CD14-positive monocyte (primary cell): ENCODE measurements at regions not wholly inside any gene's neighbourhood (a gene's known extent, or its start where the extent isn't known, plus 50 kb on each side); places are given as distances from the start of the nearest gene placed in this dataset.

Experiments used
- DNase-seq, 3 donors: peaks; one replicate each; pipeline ENCODE4 v3.0.0-alpha.2; 2011 to 2022
- H2AFZ ChIP-seq: 2 replicates; pipeline ENCODE4 v1.6.0; 2012; ENCODE audit warnings: mild to moderate bottlenecking, low read depth, low read length, inconsistent platforms; ENCODE audit not compliant: insufficient read depth, poor library complexity, severe bottlenecking
- H3K27ac ChIP-seq, 2 donors: 1 replicate in 1 of 2; 2 replicates in 1 of 2; pipeline ENCODE4 v1.5.1; 2012 to 2013; ENCODE audit warnings: low read length in 2 of 2, control low read depth in 1 of 2, inconsistent platforms in 1 of 2, low read depth in 1 of 2, mild to moderate bottlenecking in 1 of 2
- H3K27me3 ChIP-seq, 2 donors: one replicate each; pipeline versions ENCODE4 v1.6.0 to v1.6.1; 2011 to 2013; ENCODE audit warnings: low read length in 2 of 2; ENCODE audit not compliant: control insufficient read depth in 2 of 2, insufficient read depth in 2 of 2
- H3K36me3 ChIP-seq, 2 donors: replicated peaks in 1 of 2; 1 replicate in 1 of 2; 2 replicates in 1 of 2; pipeline versions ENCODE4 v1.5.1 to v1.6.1; 2012 to 2013; ENCODE audit warnings: low read length in 2 of 2, control low read depth in 1 of 2, inconsistent platforms in 1 of 2, mild to moderate bottlenecking in 1 of 2; ENCODE audit not compliant: insufficient read depth in 2 of 2, control insufficient read depth in 1 of 2
- H3K4me1 ChIP-seq, 2 donors: 1 replicate in 1 of 2; 2 replicates in 1 of 2; pipeline versions ENCODE4 v1.5.1 to v1.6.1; 2012 to 2013; ENCODE audit warnings: low read length in 2 of 2, control low read depth in 1 of 2, inconsistent platforms in 1 of 2, mild to moderate bottlenecking in 1 of 2, moderate library complexity in 1 of 2; ENCODE audit not compliant: insufficient read depth in 2 of 2, control insufficient read depth in 1 of 2
- H3K4me2 ChIP-seq: replicated peaks from 2 replicates; pipeline ENCODE3; 2012; ENCODE audit warnings: low read length, moderate library complexity, mild to moderate bottlenecking; ENCODE audit not compliant: poor library complexity, severe bottlenecking; ENCODE audit errors: extremely low read depth
- H3K4me3 ChIP-seq, 3 experiments: fragments of 200-600 bp in 1 of 3; sonication (generic) in 1 of 3; replicated peaks in 1 of 3; 1 replicate in 2 of 3; 2 replicates in 1 of 3; pipeline ENCODE4 v1.5.1; 2011 to 2013; ENCODE audit warnings: low read length in 3 of 3, mild to moderate bottlenecking in 3 of 3, control low read depth in 2 of 3, low read depth in 2 of 3, inconsistent platforms in 1 of 3, moderate library complexity in 1 of 3
- H3K79me2 ChIP-seq: 2 replicates; pipeline ENCODE4 v1.6.0; 2012; ENCODE audit warnings: mild to moderate bottlenecking, control low read depth, inconsistent platforms, low read length, moderate library complexity; ENCODE audit not compliant: insufficient read depth
- H3K9ac ChIP-seq: 2 replicates; pipeline ENCODE4 v1.6.0; 2017; ENCODE audit warnings: low read length, mild to moderate bottlenecking; ENCODE audit not compliant: insufficient read depth, poor library complexity, severe bottlenecking
- H3K9me3 ChIP-seq, 2 donors: replicated peaks in 1 of 2; 1 replicate in 1 of 2; 2 replicates in 1 of 2; pipeline versions ENCODE4 v1.5.1 to v1.6.1; 2012 to 2013; ENCODE audit warnings: low read length in 2 of 2, control low read depth in 1 of 2; ENCODE audit not compliant: control insufficient read depth in 1 of 2, insufficient read depth in 1 of 2
- H4K20me1 ChIP-seq: 2 replicates; pipeline ENCODE4 v1.6.0; 2012; ENCODE audit warnings: mild to moderate bottlenecking, low read length, control low read depth, moderate library complexity; ENCODE audit not compliant: insufficient read depth
- H3K27ac Mint-ChIP-seq, 7 donors: one replicate each; pipeline ENCODE4 v1.8.0; 2020; ENCODE audit warnings: mild to moderate bottlenecking in 7 of 7, mixed read lengths in 7 of 7, moderate library complexity in 6 of 7, inconsistent platforms in 2 of 7
- H3K27me3 Mint-ChIP-seq, 3 donors: one replicate each; pipeline ENCODE4 v1.8.0; 2021 to 2022; ENCODE audit warnings: low read depth in 3 of 3, mild to moderate bottlenecking in 3 of 3, mixed read lengths in 3 of 3, moderate library complexity in 3 of 3, inconsistent platforms in 1 of 3
- H3K36me3 Mint-ChIP-seq, 2 donors: one replicate each; pipeline ENCODE4 v1.8.0; 2020; ENCODE audit warnings: mixed read lengths in 2 of 2, inconsistent platforms in 1 of 2, mild to moderate bottlenecking in 1 of 2
- H3K4me1 Mint-ChIP-seq: one replicate; pipeline ENCODE4 v1.8.0; 2020; ENCODE audit warnings: mild to moderate bottlenecking, mixed read lengths
- H3K4me3 Mint-ChIP-seq, 2 donors: one replicate each; pipeline ENCODE4 v1.8.0; 2020; ENCODE audit warnings: mild to moderate bottlenecking in 2 of 2, mixed read lengths in 2 of 2, moderate library complexity in 1 of 2
- H3K9me3 Mint-ChIP-seq, 7 donors: one replicate each; pipeline ENCODE4 v1.8.0; 2020 to 2022; ENCODE audit warnings: mixed read lengths in 7 of 7, mild to moderate bottlenecking in 6 of 7, moderate library complexity in 6 of 7, inconsistent platforms in 2 of 7
- whole genome bisulfite sequencing: methylation state at CpG from one replicate; pipeline ENCODE4 v1.1.5; 2013; ENCODE audit warnings: missing lambda C conversion rate; ENCODE audit not compliant: insufficient coverage; 5-methylcytosine and 5-hydroxymethylcytosine counted together
- intact Hi-C, 2 donors: fragments of 100-400 bp; cut with micrococcal nuclease; formaldehyde crosslinking; loops; one replicate each; pipeline versions ENCODE4 v1.15.0 to v1.15.1; 2023
- TF ChIP-seq, protein P1 (sequence below): fragments of 200-600 bp; IDR thresholded peaks from one replicate; pipeline ENCODE4 v1.8.0; 2022; ENCODE audit warnings: antibody characterized with exemption, mild to moderate bottlenecking

DNA sequence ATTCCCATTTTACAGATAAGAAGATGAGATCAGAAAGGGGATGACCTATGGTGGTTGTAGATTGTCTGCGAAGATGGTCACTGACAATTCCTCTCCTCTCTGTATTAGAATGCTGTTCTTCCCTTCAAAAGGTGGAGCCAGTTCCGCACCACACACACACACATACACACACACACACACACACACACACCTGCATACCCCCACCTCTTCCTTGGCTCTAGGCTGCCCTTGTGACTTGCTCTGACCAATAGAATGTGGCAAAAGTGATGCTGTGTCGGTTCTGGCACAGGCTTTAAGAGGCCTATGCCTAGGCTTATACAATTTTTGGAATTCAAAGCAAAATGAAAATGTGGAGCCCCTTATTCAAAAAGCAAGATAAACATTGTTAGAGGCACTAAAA, 88.0 kb downstream of the ZFP36L2 start:
- no peak overlapping the region for H3K27ac ChIP-seq
- WGBS: no CpG with 5 or more reads among the region's 3 CpGs
- Mint-ChIP-seq H3K4me1 (peaks cover 74% of the 10 kb centered on the region), H3K27ac (no peak overlapping the region), H3K36me3 (peaks cover 3 to 4% of the 10 kb centered on the region in 2 donors), H3K27me3 (peaks cover 0 to 1% (median 0%) of the 10 kb centered on the region in 3 donors), H3K4me3 (no peak overlapping the region), H3K9me3 (peaks cover 0 to 2% (median 0%) of the 10 kb centered on the region in 7 donors)
- no peak overlapping the region for H2AFZ ChIP-seq
- H3K79me2 ChIP-seq: peaks cover 3% of the 10 kb centered on the region
- intact Hi-C loops: no loop called here
- no peaks in the 10 kb centered on the region for H4K20me1 ChIP-seq
- no peak overlapping the region for H3K4me2 ChIP-seq
- H3K4me3 ChIP-seq: no peak overlapping the region
- H3K4me1 ChIP-seq: peaks cover 55 to 62% of the 10 kb centered on the region in 2 donors
- H3K9ac ChIP-seq: no peak overlapping the region
- H3K9me3 ChIP-seq: no peaks in the 10 kb centered on the region
- no peaks in the 10 kb centered on the region for H3K36me3 ChIP-seq
- TF ChIP-seq, protein P1, sequence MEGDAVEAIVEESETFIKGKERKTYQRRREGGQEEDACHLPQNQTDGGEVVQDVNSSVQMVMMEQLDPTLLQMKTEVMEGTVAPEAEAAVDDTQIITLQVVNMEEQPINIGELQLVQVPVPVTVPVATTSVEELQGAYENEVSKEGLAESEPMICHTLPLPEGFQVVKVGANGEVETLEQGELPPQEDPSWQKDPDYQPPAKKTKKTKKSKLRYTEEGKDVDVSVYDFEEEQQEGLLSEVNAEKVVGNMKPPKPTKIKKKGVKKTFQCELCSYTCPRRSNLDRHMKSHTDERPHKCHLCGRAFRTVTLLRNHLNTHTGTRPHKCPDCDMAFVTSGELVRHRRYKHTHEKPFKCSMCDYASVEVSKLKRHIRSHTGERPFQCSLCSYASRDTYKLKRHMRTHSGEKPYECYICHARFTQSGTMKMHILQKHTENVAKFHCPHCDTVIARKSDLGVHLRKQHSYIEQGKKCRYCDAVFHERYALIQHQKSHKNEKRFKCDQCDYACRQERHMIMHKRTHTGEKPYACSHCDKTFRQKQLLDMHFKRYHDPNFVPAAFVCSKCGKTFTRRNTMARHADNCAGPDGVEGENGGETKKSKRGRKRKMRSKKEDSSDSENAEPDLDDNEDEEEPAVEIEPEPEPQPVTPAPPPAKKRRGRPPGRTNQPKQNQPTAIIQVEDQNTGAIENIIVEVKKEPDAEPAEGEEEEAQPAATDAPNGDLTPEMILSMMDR: no peak
- H3K27me3 ChIP-seq: no peaks in the 10 kb centered on the region
- no peak for DNase-seq

DNA sequence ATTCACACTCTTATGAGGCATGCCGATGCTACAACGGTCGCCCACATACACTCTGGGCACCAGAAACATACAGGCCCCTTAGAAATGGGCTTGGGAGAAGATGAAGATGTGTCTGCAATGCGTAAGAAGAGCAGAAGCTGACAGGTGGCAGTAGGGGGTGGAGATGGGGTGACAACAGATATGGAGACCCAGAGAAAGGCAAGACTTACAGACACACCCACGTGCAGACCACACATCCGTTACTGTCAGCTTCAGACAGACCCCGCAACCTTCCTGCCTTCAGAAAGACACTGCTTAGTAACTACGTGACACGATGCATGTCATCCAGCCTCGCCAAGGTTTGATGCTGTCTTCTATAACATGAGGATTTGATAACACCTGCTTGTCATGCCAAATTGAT, 89.5 kb downstream of the ZFP36L2 start:
- Histone ChIP-seq H4K20me1 (no peaks in the 10 kb centered on the region), H3K36me3 (no peaks in the 10 kb centered on the region), H3K9me3 (no peaks in the 10 kb centered on the region), H2AFZ (no peak overlapping the region), H3K9ac (no peak overlapping the region), H3K27ac (no peak overlapping the region), H3K79me2 (peaks cover 5% of the 10 kb centered on the region), H3K27me3 (no peaks in the 10 kb centered on the region), H3K4me1 (peaks cover 59 to 66% of the 10 kb centered on the region in 2 donors), H3K4me3 (no peak overlapping the region), H3K4me2 (no peak overlapping the region)
- peak overlapping the region in 2 of 7 donors; percentile 9 to 42 for H3K27ac Mint-ChIP-seq
- 40% methylated on average over 4 of the region's 10 CpGs for WGBS
- peaks cover 0 to 1% (median 0%) of the 10 kb centered on the region in 3 donors for H3K27me3 Mint-ChIP-seq
- H3K9me3 Mint-ChIP-seq: peaks cover 0 to 2% (median 0%) of the 10 kb centered on the region in 7 donors
- intact Hi-C loops: no loop called here
- TF ChIP-seq, protein P1: no peak
- peaks cover 76% of the 10 kb centered on the region for H3K4me1 Mint-ChIP-seq
- no peak overlapping the region for H3K4me3 Mint-ChIP-seq
- H3K36me3 Mint-ChIP-seq: peaks cover 3 to 4% of the 10 kb centered on the region in 2 donors
- no peak for DNase-seq
